ENCODE measurements at regions not wholly inside any gene's neighbourhood (a gene's known extent, or its start where the extent isn't known, plus 50 kb on each side); places are given as distances from the start of the nearest gene placed in this dataset.
"Not testable (repeated sequence)": the region's sequence is repeated elsewhere in the genome, so short reads cannot be mapped to it uniquely, and the experiment has no call there.

DNA sequence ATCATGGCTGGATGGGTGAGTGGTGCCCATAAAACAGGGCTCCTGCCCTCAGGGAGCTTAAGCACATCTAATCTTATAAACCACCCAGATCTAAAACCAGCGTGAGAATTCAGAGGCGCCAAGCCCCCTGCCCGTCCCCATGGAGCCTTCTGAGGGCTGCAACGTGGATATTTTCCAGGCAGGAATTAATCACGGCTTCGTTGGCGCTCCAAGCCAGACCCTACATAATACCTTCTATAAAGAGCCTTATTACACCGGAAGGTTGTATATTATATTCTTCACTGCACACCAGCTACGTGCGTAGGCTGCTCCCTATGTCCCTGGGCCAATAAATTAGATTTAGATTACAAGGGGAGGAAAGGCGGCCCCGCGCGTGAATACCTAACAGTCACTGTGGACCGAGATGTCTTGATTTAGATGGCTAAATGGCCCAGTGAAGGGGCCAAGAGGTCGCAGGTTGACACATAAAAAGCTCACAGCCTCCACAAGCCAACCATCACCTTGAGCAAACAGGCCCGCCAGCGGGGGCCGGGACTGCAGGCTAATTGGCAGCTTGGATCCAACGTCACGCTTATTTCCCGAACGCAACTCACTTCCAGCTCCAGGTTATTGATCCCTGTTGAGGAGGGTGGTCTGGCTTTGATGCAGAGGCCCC lies 64.7 kb upstream of the APCDD1L start:
- no peak for DNase-seq (ENCODE audit: low read depth)

DNA sequence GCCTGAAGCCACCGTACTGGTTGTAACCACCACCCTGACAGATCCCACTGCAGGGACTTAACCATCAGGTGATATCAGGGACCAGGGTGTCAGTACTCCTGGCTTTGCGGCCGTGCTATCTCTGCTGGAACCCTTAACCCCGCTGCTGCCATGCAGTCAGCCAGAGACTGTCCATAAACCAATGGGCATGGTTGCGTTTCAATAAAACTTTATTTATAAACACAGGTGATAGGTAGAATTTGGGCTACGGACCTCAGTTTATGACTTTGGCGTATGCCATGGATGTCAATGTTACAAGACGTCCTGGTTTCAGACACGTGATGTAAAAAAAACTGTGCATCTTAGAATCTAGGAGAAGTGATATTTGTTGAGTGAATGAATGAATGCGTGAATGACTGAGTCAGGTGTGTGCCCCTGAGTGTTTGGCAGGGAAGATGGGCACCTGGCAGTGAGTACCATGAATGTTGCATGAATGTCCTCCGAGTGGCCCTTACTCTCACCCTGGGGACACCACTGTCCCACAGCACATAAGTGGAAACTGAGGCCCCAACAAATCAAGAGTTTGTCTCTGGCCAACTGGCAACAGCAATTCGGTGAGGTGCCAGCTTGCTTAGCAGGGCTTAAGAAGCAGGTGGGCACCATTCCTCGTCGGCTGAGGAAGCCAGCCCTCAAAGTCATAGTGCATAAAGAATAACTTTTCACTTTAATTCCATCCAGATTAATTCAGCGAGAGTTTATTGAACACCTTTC lies 64.0 kb upstream of the APCDD1L start:
- DNase-seq (ENCODE audit: low read depth) = no peak

DNA sequence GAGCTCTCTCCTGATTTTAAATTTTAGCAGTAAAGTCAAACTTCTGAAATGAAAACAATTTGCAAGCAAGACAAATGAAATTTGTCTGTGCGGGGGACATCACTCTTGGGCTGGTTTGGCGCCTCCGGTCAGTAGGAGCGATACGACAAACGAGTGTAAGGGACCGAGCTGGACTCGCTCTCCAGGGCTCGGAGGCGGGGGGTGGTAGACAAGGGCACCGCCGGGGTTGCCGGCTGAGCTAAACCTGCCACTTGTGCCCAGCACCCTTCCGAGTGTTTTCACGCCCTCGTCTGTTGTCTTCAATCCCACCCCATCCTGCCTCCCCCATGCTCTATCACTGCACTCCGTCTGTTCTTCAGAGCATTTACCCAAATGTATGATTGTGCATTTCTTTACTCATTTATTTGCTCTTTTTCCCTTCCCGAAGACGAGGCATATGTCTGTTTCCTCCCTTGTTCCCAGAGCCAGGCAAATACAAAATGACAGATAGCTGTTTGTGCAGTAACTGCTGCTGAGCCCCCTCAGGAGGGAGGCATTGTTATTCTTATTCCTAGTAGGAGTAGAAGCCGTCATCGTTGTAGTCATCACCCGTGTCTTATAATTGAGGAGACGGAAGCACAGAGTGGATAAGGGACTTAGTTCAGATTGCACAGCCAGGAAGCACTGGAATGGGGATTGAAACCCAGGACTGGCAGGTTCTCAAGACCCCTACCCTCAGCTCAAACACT lies 62.8 kb upstream of the APCDD1L start:
- DNase-seq (ENCODE audit: low read depth) = no peak

DNA sequence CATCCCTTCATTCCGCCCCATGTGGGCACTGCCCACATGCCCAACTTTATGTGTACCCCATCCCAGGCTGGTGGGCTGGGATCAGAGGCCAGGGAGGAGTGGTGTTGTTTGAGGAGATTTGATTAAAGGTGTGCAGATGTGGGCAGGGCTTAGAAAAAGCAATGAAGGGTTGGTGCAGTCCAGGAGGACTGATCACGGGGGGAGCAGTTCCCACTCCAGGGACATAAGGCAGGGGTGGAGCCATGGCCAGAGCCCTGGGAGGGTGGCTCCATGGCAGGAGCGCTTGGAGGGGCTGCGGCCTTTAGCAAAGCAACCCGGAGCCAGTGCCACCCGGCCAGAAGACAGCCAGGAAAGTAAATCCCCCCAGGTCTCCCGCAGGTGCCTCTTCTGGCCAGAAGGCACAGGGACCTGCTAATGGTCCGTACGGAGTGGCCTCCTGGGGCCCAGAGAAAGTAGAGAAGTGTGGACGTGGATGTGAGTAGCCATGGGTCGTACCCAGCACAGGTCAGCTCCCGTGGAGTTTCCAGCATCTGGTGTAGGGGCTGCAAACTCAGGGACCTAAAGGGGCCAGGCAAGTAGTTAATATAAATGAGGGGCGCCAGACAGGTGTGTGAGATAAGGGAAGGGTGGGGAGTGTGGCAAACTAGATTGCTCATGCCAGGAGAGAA lies 62.1 kb upstream of the APCDD1L start:
- DNase-seq (ENCODE audit: low read depth) = no peak

DNA sequence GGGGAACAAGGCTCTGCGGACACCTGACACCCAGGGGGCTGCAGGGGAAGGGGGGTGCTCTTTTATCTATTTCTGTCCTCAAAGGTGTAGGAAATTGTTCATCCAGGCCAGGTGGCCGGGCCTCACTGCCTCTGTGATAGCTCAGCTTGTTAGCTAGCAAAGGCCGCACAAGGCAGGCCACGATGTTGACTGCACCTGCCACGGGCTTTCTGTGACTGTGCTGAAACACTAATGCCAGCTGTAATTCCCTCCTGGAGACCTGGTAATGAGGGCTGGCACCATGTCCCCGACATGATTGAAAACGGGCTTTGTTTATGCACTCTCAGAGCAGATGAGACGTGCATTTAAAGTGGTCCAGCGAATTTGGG lies 61.4 kb upstream of the APCDD1L start:
- DNase-seq (ENCODE audit: low read depth) = no peak

DNA sequence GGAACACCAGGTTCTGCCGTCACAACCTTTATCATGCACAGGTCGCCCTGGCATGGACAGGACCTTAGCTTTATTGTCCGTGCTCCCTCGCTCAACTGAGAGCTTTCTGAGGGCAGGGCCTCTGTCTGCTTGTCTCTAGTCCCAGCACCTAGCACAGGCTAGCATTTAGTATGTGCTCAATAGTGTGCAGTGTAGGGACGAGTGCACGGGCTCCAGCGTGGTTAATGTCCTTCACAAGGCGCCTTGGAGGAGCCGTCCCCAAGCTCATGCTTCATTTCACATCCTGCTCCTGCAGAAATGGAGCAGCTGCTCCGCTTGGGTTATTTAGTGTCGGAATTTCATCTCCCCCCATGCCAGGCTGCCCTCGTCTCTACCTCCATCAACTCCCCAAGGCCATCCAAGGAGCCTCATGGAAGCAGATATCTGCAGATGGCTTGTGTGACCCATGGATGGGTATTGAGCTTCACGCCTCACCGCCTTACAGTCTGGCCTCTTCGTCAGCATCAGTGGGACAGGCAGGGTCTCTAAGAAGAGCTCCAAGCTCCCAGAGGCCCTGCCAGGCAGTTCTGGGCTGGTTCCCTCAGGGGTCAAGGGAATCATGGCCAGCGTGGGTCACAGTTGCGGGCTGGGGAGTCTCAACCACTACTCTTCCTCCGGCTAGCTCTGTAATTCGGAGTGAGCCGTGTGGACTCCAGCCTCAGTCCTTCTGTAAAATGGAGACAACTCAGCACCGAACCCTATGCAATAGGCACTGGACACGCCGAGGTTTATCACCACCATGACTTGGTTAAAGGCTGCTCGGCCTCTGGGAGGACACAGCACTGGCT lies 60.8 kb upstream of the APCDD1L start:
- no peak for DNase-seq (ENCODE audit: low read depth)

DNA sequence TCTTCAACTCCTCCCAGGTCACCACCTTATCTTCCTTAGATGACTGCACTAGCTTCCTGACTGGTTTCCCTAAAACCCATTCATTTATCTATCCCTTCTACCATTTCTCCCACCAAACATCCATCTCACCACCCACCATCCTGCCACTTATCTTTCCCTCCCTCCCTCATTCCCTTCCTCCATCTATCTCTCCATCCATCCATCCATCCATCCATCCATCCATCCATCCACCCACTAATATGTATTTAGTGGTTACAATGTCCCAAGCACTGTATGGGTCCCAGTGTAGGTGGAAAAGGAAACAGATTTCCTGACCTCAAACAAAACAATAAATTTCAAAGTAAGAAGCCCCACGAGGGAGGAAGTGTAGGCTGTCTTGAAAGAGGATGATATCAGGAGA lies 59.3 kb upstream of the APCDD1L start:
- DNase-seq (ENCODE audit: low read depth) = no peak

DNA sequence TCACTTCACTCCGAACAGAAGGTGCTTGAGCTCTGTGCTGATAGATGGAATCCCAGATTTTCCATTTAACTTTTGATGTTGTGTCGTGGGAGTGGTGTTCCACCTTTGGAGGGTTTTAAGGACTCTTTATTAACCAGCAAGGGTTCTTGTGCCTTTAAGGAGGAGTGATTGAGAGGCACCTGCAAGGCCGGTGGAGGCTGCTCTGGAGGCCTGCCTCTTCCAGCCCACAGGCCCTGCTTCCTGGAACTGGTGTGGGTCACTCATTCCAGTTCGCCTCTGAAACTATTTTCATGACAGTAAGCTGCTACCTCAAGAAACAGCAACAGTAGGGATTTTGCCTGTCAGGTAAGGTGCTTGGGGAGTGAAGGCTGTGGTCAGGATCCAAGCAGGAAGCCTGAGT lies 58.8 kb upstream of the APCDD1L start:
- DNase-seq (ENCODE audit: low read depth) = no peak

DNA sequence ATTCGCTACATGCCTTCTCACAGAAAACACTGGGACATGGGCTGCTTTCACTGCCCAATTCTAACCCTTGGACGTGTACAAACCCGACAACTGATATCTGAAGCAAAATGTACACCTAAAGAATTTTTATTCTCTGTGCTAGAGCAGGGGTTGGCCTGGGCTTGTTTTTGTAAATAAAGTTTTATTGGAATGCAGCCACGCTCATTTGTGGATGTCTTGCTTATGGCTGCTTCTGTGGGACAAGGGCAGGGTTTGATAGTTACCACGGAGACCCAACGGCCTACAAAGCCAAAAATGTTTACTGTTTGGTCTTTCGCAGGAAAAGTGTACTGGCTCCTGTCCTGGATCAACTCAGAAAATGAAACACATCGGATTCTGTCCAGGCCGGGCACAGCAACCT lies 58.1 kb upstream of the APCDD1L start:
- no peak for DNase-seq (ENCODE audit: low read depth)

DNA sequence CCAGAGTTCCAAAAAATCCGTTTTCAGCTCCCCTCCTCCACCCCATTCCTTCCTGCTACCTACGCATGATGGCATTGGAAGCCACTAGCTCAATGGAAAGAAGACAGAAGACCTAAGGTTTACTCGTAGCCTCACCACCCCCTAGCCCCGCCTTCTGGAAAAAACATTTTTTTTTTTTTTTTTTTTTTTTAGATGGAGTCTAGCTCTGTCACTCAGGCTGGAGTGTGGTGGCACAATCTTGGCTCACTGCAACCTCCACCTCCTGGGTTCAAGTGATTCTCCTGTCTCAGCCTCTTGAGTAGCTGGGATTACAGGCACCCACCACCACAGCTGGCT lies 57.2 kb upstream of the APCDD1L start:
- DNase-seq (ENCODE audit: low read depth) = not testable (repeated sequence)

DNA sequence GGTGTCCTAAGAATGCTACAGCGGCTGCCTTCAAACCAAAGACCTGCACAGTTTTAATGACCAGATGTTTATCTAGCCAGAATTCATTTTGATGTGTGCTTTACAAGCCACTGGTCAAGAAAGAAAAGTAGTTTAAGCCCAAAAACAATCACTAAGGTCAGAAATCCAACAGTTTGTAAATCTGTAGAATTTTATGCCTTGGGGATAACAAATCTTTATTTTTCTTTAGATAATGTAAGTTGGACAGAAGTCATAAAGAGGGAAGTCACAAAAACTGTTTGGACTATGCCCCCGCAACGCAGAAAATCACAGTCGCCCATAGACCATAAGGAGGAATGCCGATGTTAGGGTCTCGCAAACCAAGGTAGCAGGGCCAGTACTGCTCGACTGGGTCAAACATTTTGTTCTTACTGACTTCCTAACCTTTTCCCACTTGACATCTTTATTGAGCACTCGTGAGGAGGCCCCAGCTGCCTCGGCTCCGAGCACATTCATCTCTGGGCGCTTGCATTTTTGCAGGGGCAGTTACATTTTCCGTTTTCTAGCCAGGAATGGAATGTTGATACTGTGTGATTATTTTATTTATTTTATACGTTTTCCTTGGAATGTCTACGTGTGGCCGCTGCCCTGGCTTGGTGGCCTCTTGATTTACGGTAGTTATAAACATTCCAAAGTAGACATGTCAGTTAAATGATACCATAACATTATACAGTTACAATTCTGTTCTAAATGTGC lies 56.7 kb upstream of the APCDD1L start:
- no peak for DNase-seq (ENCODE audit: low read depth)

DNA sequence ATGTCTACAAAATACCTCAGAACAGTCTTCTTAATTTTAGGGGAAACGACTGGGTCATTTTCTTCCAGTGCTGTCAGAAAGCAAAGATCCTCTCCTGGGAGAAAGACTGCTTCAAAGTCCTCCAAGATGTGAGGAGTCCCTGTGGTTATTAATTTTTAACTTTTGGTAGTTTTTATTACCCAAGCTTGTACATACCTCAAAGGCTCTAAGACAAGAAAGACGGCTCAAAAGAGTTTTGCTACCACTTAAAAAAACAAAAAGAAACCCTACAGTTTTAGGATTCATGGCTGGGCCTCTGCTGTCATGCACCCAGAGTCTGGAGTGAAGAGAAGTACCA lies 56.1 kb upstream of the APCDD1L start:
- DNase-seq (ENCODE audit: low read depth) = no peak

DNA sequence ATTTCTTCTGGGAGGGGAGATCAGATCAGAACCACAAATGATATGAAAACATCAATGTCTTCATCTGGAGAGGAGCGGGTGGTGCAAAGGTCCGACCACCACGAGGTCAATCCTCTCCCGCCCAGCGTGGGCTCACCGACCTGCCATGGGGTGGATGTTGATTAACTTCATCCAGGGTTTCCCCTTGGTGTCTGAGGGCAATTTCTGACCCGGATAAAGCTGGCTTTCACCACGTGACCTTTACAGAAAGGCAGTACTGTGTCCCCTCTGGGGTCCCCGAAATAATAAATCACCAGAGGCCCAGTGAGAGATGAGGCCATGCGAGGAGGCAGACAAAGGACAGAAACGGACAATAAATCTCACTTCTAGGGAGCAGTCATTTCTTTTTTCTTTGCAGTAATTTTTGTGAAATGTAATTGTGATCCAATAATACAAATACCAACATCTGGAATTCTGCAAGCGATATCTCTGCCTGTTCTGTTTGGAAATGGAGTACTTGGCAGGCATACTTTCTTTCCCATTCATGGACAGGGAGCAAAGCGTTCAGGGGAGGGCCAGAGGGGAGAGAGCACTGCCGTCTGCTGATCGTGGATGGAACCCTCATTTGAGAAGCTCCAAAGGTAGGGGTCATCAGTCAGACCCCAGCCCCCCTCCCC lies 55.1 kb upstream of the APCDD1L start:
- DNase-seq (ENCODE audit: low read depth) = no peak

DNA sequence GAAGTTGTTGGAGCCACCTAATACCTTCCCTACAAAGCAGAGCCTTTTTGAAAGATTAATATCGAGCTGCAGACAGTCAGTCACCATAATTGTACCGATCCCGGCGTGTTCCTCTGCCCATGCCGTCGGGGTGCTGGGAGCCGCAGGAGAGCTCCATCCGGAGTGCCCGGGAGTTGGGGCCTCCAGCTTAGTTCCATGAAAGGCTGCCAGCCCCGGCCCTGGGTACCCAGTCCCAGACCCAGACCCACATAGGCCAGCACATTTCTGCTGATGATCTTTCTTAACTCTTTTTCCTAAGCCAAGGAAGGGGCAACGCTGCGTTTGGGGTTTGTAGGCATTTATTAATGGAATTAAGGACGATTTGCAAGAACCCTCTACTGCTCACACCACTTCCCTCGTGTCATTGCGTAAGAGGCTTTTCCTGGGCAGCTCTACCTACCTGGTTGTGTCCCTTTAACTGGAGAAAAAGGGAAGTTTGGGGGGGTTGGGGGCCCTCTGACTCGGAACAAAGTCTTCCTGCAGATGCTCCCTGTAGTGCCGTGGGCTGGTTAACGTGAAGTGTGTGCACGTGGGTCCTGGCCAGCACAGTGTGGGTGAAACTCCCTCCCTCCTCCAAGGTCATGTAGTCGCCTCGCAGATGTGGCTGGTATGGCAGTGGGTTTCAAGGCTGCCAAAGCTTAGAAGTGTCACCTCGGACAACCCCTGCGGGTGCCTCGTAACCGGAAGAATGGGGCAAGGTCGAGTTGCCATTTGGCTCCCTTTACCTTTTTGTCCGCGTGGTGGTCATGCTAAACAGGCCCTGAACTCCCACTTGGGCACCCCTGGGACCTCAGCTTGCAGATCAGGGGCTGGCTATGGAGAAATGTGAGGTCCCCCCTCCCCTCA lies 54.3 kb upstream of the APCDD1L start:
- no peak for DNase-seq (ENCODE audit: low read depth)

DNA sequence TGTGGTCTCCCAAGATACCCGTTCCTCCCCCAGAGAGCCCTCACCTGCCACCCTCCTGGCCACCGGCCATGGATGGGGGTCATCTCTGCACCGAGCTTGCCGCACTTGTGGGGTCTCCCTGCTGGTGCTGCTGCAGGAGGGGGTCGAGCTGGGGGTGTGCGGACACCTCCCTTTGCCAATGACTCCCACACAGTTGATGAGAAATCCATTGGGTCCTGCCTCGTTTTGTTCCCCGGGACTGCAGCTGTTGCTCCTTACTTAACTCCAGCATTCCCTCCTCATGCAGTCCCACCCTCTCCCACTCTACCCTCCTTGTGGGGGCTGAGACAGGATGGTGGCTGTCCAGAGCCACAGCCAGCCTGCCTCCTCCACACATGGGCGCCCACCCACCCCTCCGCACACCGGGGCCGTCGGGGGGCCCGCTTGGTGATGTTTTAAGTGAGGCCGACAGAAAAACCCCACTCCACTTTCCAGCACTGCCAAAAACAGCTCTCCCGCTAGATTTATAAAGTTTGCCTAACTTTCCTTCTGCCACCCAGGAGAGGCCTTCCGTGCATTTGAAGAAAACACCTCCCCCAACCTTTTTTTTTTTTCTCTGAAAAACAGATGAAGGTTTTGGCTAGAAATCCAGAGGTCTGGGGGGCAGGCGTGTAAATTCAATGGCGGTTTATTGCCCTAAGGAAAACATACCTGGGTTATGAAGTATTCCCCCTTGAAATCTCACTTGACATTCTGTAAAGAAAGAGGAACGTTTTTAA lies 53.5 kb upstream of the APCDD1L start:
- DNase-seq (ENCODE audit: low read depth) = no peak

DNA sequence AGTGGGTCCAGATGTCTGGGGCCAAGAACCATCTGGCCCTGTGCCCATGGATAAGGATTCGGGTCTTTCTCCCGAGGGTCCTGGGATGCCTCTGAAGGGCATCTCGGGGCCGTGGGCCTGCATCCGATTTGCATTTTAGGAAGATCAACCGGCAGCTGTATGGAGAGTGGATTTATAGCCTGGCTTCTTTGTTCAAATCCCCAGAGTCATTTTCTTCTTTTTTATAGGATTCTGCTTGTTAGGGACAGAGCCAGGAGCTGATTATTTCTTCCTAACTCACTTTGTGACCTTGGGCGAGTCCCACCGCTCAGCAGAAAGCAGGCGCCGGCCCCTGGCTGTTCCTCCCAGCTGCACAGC lies 52.9 kb upstream of the APCDD1L start:
- no peak for DNase-seq (ENCODE audit: low read depth)

DNA sequence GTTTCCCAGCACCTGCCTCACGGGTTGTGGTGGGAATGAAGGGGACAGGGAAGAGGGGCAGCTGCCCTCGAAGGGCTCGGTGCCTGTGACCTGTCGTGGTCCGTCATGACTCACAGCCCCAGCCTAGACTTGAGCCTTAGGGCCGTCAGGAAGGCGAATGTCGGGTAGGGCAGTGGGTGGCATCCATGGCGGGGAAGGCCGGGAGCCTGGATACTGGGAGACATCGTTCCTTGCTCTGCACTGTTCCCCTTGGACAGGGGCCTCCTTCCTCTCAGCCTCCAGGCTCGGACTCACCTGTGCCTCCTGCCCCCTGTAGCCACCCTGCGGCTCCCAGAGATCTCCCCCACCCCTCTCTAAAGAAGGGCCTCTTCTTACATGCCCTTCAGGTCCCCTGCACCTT lies 52.2 kb upstream of the APCDD1L start:
- no peak for DNase-seq (ENCODE audit: low read depth)

DNA sequence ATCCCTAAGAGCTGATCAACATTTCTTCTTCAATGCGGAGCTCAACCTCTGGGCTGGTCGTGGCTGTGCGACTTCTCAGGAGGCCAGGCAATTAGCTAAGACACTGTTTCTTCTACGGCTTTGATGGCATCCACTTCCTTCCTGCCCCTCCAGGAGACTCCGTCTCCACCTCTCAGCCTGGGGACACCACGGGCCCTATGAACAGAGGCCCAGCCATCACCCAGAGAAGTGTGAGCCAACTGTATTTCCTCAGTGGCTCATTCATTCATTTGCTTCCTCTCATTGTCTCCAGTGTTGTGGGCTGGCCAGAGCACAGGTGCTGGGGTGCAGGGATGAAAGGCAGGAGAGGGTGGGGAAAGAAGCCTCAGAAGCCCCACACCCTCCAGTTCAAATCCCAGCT lies 51.8 kb upstream of the APCDD1L start:
- DNase-seq (ENCODE audit: low read depth) = no peak

DNA sequence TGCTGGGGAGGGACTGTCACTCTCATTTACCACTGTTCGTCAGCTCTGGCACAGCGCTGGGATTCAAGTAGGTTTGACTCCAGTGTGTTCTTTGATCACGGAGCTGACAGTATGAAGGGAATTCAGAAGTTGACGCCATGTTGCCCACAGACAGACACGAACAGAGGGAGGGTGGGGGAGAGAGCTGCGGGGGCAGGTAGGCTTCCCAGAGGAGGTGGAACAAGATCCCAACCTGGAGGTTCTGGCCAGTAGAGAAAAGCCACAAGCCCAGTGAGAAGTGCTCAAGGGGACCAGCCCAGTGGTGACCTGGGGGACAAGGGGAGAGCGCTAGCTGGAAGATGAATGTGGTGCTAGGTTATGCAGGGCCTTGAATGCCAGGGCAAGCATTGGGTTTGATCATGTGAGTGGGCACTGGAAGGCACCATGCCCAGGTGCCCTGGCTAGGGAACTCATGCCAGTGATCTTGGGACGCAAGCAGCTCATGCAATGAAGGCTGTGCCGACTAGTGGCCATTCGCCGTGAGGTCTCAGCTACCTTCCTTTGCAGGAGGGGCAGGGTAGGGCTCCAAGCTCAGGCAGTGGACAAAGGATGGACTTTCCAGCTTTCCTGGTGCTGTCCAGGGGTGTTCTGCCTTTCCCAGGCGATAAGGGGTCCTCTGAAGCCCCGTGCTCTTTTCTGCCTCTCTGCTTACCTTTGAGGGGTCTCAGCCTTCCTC lies 50.4 kb upstream of the APCDD1L start:
- DNase-seq (ENCODE audit: low read depth) = no peak

Measured in fibroblast of the conjunctiva (primary cell).